Smooth muscle cell (in vitro differentiated cells): ENCODE measurements at regions not wholly inside any gene's neighbourhood (a gene's known extent, or its start where the extent isn't known, plus 50 kb on each side); places are given as distances from the start of the nearest gene placed in this dataset.

Source experiments
- DNase-seq: peaks from one replicate; lab custom pipeline; 2025; ENCODE audit not compliant: unreplicated experiment; lab: John Stamatoyannopoulos, UW
- H2AFZ ChIP-seq: fragments of 200-600 bp; sonication (generic); 2 replicates; pipeline ENCODE4 v1.6.0; 2016; ENCODE audit warnings: antibody characterized with exemption, low read depth, mild to moderate bottlenecking
- H3F3A ChIP-seq: fragments of 200-600 bp; sonication (generic); 2 replicates; pipeline ENCODE4 v1.6.0; 2017; ENCODE audit warnings: antibody characterized with exemption, low read depth
- H3K27ac ChIP-seq: fragments of 200-600 bp; sonication (generic); 2 replicates; pipeline ENCODE4 v1.5.1; 2016; ENCODE audit warnings: low read depth, mild to moderate bottlenecking
- H3K27me3 ChIP-seq: fragments of 200-600 bp; sonication (generic); 2 replicates; pipeline ENCODE4 v1.6.1; 2016; ENCODE audit warnings: low read depth, mild to moderate bottlenecking
- H3K36me3 ChIP-seq: fragments of 200-600 bp; sonication (generic); 2 replicates; pipeline ENCODE4 v1.5.1; 2016; ENCODE audit warnings: low read depth
- H3K4me1 ChIP-seq: fragments of 200-600 bp; sonication (generic); 2 replicates; pipeline ENCODE4 v1.5.1; 2016; ENCODE audit warnings: low read depth
- H3K4me2 ChIP-seq: fragments of 200-600 bp; sonication (generic); 2 replicates; pipeline ENCODE4 v1.6.0; 2016; ENCODE audit warnings: mild to moderate bottlenecking
- H3K4me3 ChIP-seq: fragments of 200-600 bp; sonication (generic); 2 replicates; pipeline ENCODE4 v1.5.1; 2016; ENCODE audit warnings: mild to moderate bottlenecking
- H3K79me2 ChIP-seq: fragments of 200-600 bp; sonication (generic); 2 replicates; pipeline ENCODE4 v1.6.0; 2016; ENCODE audit warnings: low read depth, mild to moderate bottlenecking
- H3K9ac ChIP-seq: fragments of 200-600 bp; sonication (generic); 2 replicates; pipeline ENCODE4 v1.6.0; 2016; ENCODE audit warnings: low read depth
- H3K9me3 ChIP-seq: fragments of 200-600 bp; sonication (generic); replicated peaks from 2 replicates; pipeline ENCODE4 v1.5.1; 2016; ENCODE audit warnings: low read depth
- H4K20me1 ChIP-seq: fragments of 200-600 bp; sonication (generic); 2 replicates; pipeline ENCODE4 v1.6.0; 2016; ENCODE audit warnings: low read depth
- CTCF ChIP-seq: fragments of 200-600 bp; sonication (generic); IDR thresholded peaks from 2 replicates; pipeline ENCODE4 v1.5.1; 2017; ENCODE audit warnings: borderline replicate concordance, mild to moderate bottlenecking, antibody characterized with exemption; ENCODE audit not compliant: insufficient read depth, poor library complexity, severe bottlenecking
- WGBS: methylation state at CpG from one replicate; pipeline ENCODE4 v1.1.7; 2016; ENCODE audit warnings: low lambda C conversion rate; 5-methylcytosine and 5-hydroxymethylcytosine counted together

- Histone ChIP-seq H3K79me2 (no peaks in the 10 kb centered on the region), H3K27me3 (peaks cover 6% of the 10 kb centered on the region), H3F3A (no peaks in the 10 kb centered on the region), H4K20me1 (no peaks in the 10 kb centered on the region), H3K36me3 (no peaks in the 10 kb centered on the region), H3K4me3 (no peak overlapping the region), H3K4me2 (no peak overlapping the region), H3K9ac (no peak overlapping the region), H3K9me3 (no peaks in the 10 kb centered on the region), H3K4me1 (no peaks in the 10 kb centered on the region), H2AFZ (no peak overlapping the region), H3K27ac (no peak overlapping the region)
- no peak for DNase-seq
- TF ChIP-seq CTCF: no peak
- WGBS: 93% methylated on average over 2 of the region's 2 CpGs
Observed at GRCh38 chr11:127242676-127243075, 242.1 kb upstream of the KIRREL3 start.

DNA sequence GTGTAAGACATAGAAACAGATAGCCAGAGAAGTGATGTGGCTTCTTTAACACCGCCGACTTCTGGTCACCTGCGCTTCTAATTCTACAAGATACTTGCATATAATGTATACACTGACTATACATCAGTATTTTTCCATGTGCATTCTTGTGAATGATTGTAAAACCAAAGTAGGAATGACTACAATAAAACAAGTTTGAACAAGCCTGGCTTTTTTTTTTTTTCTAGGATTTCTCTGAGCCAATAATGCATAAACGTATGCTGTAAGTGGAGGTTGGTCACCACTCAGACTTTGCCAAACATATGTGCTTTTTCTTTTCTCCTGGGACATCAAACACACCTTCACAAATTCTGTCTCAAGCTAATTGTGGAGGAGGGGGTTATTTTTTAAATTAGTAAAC lies 237.8 kb upstream of the KIRREL3 start:
- 93% methylated on average over 4 of the region's 4 CpGs for WGBS
- H3K4me1 ChIP-seq: no peaks in the 10 kb centered on the region

DNA sequence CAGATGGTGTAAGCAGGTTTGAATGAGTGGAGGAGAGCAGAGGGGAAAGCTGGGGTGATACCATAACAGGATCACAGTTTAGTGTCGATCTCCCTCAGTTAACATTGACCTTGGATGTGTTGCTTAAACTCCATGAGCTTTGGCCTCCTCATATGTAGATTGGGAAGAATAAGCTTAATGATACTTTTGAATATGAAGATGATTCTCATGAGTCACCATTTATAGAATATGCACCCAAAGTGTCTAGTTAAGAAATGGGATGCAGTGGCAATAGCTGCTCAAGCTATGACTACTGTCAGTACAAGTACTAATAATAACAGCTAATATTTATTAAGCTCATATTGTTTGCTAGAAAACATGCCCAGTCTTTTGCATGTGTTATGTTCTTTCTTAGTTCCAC lies 236.2 kb upstream of the KIRREL3 start:
- WGBS: 92% methylated on average over 1 of the region's 1 CpG
- H3K27ac ChIP-seq: no peak overlapping the region
- peaks cover 6% of the 10 kb centered on the region for H3K27me3 ChIP-seq
- no peaks in the 10 kb centered on the region for H3K36me3 ChIP-seq
- no peak overlapping the region for H3K4me3 ChIP-seq
- H3F3A ChIP-seq: no peaks in the 10 kb centered on the region
- H3K79me2 ChIP-seq: no peaks in the 10 kb centered on the region
- no peaks in the 10 kb centered on the region for H3K9me3 ChIP-seq
- H3K9ac ChIP-seq: no peak overlapping the region
- H3K4me1 ChIP-seq: no peaks in the 10 kb centered on the region
- no peak overlapping the region for H2AFZ ChIP-seq
- TF ChIP-seq CTCF: no peak
- DNase-seq: no peak
- H3K4me2 ChIP-seq: no peak overlapping the region
- no peaks in the 10 kb centered on the region for H4K20me1 ChIP-seq

More for the DNA sequence above, 237.8 kb upstream of the KIRREL3 start:
- Histone ChIP-seq H3K9ac (no peak overlapping the region), H3K79me2 (no peaks in the 10 kb centered on the region), H4K20me1 (no peaks in the 10 kb centered on the region), H3F3A (no peaks in the 10 kb centered on the region), H3K27ac (no peak overlapping the region), H3K4me2 (no peak overlapping the region), H3K9me3 (no peaks in the 10 kb centered on the region), H3K36me3 (no peaks in the 10 kb centered on the region), H2AFZ (no peak overlapping the region), H3K27me3 (peaks cover 6% of the 10 kb centered on the region), H3K4me3 (no peak overlapping the region)
- TF ChIP-seq CTCF: no peak
- no peak for DNase-seq

DNA sequence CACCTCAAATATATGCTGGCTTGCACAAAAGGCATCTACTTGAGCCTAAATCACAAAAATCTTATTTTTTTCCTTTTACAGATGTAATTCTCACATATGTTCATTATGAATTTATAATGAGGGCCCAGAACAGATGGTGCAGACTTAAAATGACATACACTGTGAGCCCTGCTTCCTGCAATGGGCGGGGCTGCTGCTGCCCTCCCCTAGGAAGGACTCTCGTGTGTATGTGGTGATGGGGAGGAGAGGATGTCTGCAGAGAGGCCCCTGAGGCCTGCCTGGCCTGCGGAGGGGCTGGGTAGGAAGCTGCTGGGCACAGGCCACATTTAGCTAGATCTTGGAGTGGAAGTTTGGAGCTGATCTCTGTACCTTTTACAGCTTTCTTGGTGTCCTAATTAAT lies 233.4 kb upstream of the KIRREL3 start:
- Histone ChIP-seq H3K27me3 (no peaks in the 10 kb centered on the region), H3F3A (no peaks in the 10 kb centered on the region), H3K4me1 (no peaks in the 10 kb centered on the region), H3K36me3 (no peaks in the 10 kb centered on the region), H4K20me1 (no peaks in the 10 kb centered on the region), H3K9ac (no peak overlapping the region), H3K4me2 (no peak overlapping the region), H3K79me2 (no peaks in the 10 kb centered on the region), H3K27ac (no peak overlapping the region), H3K4me3 (no peak overlapping the region), H3K9me3 (no peaks in the 10 kb centered on the region), H2AFZ (no peak overlapping the region)
- TF ChIP-seq CTCF: no peak
- WGBS: 66% methylated on average over 3 of the region's 3 CpGs
- DNase-seq: no peak
